ENCODE measurements at regions not wholly inside any gene's neighbourhood (a gene's known extent, or its start where the extent isn't known, plus 50 kb on each side); places are given as distances from the start of the nearest gene placed in this dataset.

GRCh38 chr1:167145965-167146364, 52.1 kb downstream of the STYXL2 start:
- Histone ChIP-seq H3K9ac (ENCODE audit: low read length) (no peak overlapping the region), H3K79me2 (ENCODE audit: low read length) (no peaks in the 10 kb centered on the region), H3K4me3 (ENCODE audit: low read length) (no peak overlapping the region), H3K4me2 (ENCODE audit: low read depth, low read length, poor library complexity, severe bottlenecking) (no peak overlapping the region), H4K20me1 (ENCODE audit: insufficient read depth, low read depth, low read length) (no peaks in the 10 kb centered on the region), H3K4me1 (ENCODE audit: low read length) (no peaks in the 10 kb centered on the region), H3K36me3 (ENCODE audit: insufficient read depth, low read length) (no peaks in the 10 kb centered on the region; the same call in 1 of the 2 replicates), H3K27me3 (ENCODE audit: low read length) (0 out of 2 replicates have a peak, but pooled peaks cover 6% of the 10 kb centered on the region), H3K27ac (ENCODE audit: low read length) (no peak overlapping the region), H2AFZ (ENCODE audit: low read length) (no peak overlapping the region), H3K9me2 (replicated peaks; ENCODE audit: insufficient read depth, low read length) (no peaks in the 10 kb centered on the region), H3K9me3 (ENCODE audit: low read length) (peaks cover 16% of the 10 kb centered on the region; the same call in 1 of the 2 replicates)
- no peak for DNase-seq

- no peak overlapping the region for H3K9ac ChIP-seq (ENCODE audit: low read length)
- no peak overlapping the region for H3K4me3 ChIP-seq (ENCODE audit: low read length)
- no peak for DNase-seq
- no peaks in the 10 kb centered on the region for H3K9me2 ChIP-seq (replicated peaks; ENCODE audit: insufficient read depth, low read length)
- no peaks in the 10 kb centered on the region for H3K4me1 ChIP-seq (ENCODE audit: low read length)
- 0 out of 2 replicates have a peak, but pooled peaks cover 3% of the 10 kb centered on the region for H3K27me3 ChIP-seq (ENCODE audit: low read length)
- H4K20me1 ChIP-seq (ENCODE audit: insufficient read depth, low read depth, low read length): no peaks in the 10 kb centered on the region
- no peak overlapping the region for H3K27ac ChIP-seq (ENCODE audit: low read length)
- no peaks in the 10 kb centered on the region; the same call in 1 of the 2 replicates for H3K36me3 ChIP-seq (ENCODE audit: insufficient read depth, low read length)
- H3K9me3 ChIP-seq (ENCODE audit: low read length): peaks cover 16% of the 10 kb centered on the region; the same call in 1 of the 2 replicates
- H3K79me2 ChIP-seq (ENCODE audit: low read length): no peaks in the 10 kb centered on the region
- H3K4me2 ChIP-seq (ENCODE audit: low read depth, low read length, poor library complexity, severe bottlenecking): no peak overlapping the region
- no peak overlapping the region for H2AFZ ChIP-seq (ENCODE audit: low read length)
Observed at GRCh38 chr1:167146903-167147539, 53.1 kb downstream of the STYXL2 start.

GRCh38 chr1:167148421-167148820, 54.5 kb downstream of the STYXL2 start:
- no peaks in the 10 kb centered on the region for H3K9me2 ChIP-seq (replicated peaks; ENCODE audit: insufficient read depth, low read length)
- no peaks in the 10 kb centered on the region for H3K79me2 ChIP-seq (ENCODE audit: low read length)
- H2AFZ ChIP-seq (ENCODE audit: low read length): no peak overlapping the region
- DNase-seq: no peak
- peaks cover 16% of the 10 kb centered on the region; the same call in 1 of the 2 replicates for H3K9me3 ChIP-seq (ENCODE audit: low read length)
- H3K27ac ChIP-seq (ENCODE audit: low read length): no peak overlapping the region
- H3K4me1 ChIP-seq (ENCODE audit: low read length): no peaks in the 10 kb centered on the region
- no peaks in the 10 kb centered on the region; the same call in 1 of the 2 replicates for H3K36me3 ChIP-seq (ENCODE audit: insufficient read depth, low read length)
- no peaks in the 10 kb centered on the region for H4K20me1 ChIP-seq (ENCODE audit: insufficient read depth, low read depth, low read length)
- no peak overlapping the region for H3K4me3 ChIP-seq (ENCODE audit: low read length)
- H3K4me2 ChIP-seq (ENCODE audit: low read depth, low read length, poor library complexity, severe bottlenecking): no peak overlapping the region
- H3K27me3 ChIP-seq (ENCODE audit: low read length): 0 out of 2 replicates have a peak, but pooled peaks cover 3% of the 10 kb centered on the region
- H3K9ac ChIP-seq (ENCODE audit: low read length): no peak overlapping the region

GRCh38 chr1:167149793-167150491, 56.1 kb downstream of the STYXL2 start:
- Histone ChIP-seq H3K4me3 (ENCODE audit: low read length) (no peak overlapping the region), H3K27me3 (ENCODE audit: low read length) (0 out of 2 replicates have a peak, but pooled peaks cover 2% of the 10 kb centered on the region), H3K4me2 (ENCODE audit: low read depth, low read length, poor library complexity, severe bottlenecking) (no peak overlapping the region), H4K20me1 (ENCODE audit: insufficient read depth, low read depth, low read length) (no peaks in the 10 kb centered on the region), H3K27ac (ENCODE audit: low read length) (no peak overlapping the region), H3K4me1 (ENCODE audit: low read length) (no peaks in the 10 kb centered on the region), H3K79me2 (ENCODE audit: low read length) (no peaks in the 10 kb centered on the region), H3K36me3 (ENCODE audit: insufficient read depth, low read length) (no peaks in the 10 kb centered on the region; the same call in 1 of the 2 replicates), H2AFZ (ENCODE audit: low read length) (no peak overlapping the region), H3K9me3 (ENCODE audit: low read length) (peaks cover 16% of the 10 kb centered on the region; the same call in 1 of the 2 replicates), H3K9ac (ENCODE audit: low read length) (no peak overlapping the region), H3K9me2 (replicated peaks; ENCODE audit: insufficient read depth, low read length) (no peaks in the 10 kb centered on the region)
- no peak for DNase-seq

GRCh38 chr1:167150492-167150833, 56.6 kb downstream of the STYXL2 start:
- no peaks in the 10 kb centered on the region for H4K20me1 ChIP-seq (ENCODE audit: insufficient read depth, low read depth, low read length)
- no peak overlapping the region for H3K4me2 ChIP-seq (ENCODE audit: low read depth, low read length, poor library complexity, severe bottlenecking)
- H3K9me2 ChIP-seq (replicated peaks; ENCODE audit: insufficient read depth, low read length): no peaks in the 10 kb centered on the region
- no peak overlapping the region for H2AFZ ChIP-seq (ENCODE audit: low read length)
- no peak overlapping the region for H3K4me3 ChIP-seq (ENCODE audit: low read length)
- peaks cover 16% of the 10 kb centered on the region; the same call in 1 of the 2 replicates for H3K9me3 ChIP-seq (ENCODE audit: low read length)
- no peak overlapping the region for H3K9ac ChIP-seq (ENCODE audit: low read length)
- no peak for DNase-seq
- no peaks in the 10 kb centered on the region for H3K79me2 ChIP-seq (ENCODE audit: low read length)
- no peak overlapping the region for H3K27ac ChIP-seq (ENCODE audit: low read length)
- H3K4me1 ChIP-seq (ENCODE audit: low read length): no peaks in the 10 kb centered on the region
- H3K27me3 ChIP-seq (ENCODE audit: low read length): no peaks in the 10 kb centered on the region
- H3K36me3 ChIP-seq (ENCODE audit: insufficient read depth, low read length): no peaks in the 10 kb centered on the region; the same call in 1 of the 2 replicates

GRCh38 chr1:167152192-167152876, 58.5 kb downstream of the STYXL2 start:
- peak overlapping the region; percentile 84 for H2AFZ ChIP-seq (ENCODE audit: low read length)
- no peak overlapping the region for H3K4me2 ChIP-seq (ENCODE audit: low read depth, low read length, poor library complexity, severe bottlenecking)
- H4K20me1 ChIP-seq (ENCODE audit: insufficient read depth, low read depth, low read length): no peaks in the 10 kb centered on the region
- H3K36me3 ChIP-seq (ENCODE audit: insufficient read depth, low read length): no peaks in the 10 kb centered on the region; the same call in 1 of the 2 replicates
- no peaks in the 10 kb centered on the region for H3K9me2 ChIP-seq (replicated peaks; ENCODE audit: insufficient read depth, low read length)
- H3K4me1 ChIP-seq (ENCODE audit: low read length): no peaks in the 10 kb centered on the region
- no peaks in the 10 kb centered on the region for H3K79me2 ChIP-seq (ENCODE audit: low read length)
- H3K27ac ChIP-seq (ENCODE audit: low read length): no peak overlapping the region
- H3K9me3 ChIP-seq (ENCODE audit: low read length): peaks cover 9% of the 10 kb centered on the region; the same call in 1 of the 2 replicates
- H3K9ac ChIP-seq (ENCODE audit: low read length): no peak overlapping the region
- no peak for DNase-seq
- no peak overlapping the region for H3K4me3 ChIP-seq (ENCODE audit: low read length)
- no peaks in the 10 kb centered on the region for H3K27me3 ChIP-seq (ENCODE audit: low read length)

GRCh38 chr1:167156466-167156865, 62.6 kb downstream of the STYXL2 start:
- Histone ChIP-seq H3K27ac (ENCODE audit: low read length) (no peak overlapping the region), H3K9ac (ENCODE audit: low read length) (no peak overlapping the region), H2AFZ (ENCODE audit: low read length) (no peak overlapping the region), H3K27me3 (ENCODE audit: low read length) (no peaks in the 10 kb centered on the region), H4K20me1 (ENCODE audit: insufficient read depth, low read depth, low read length) (no peaks in the 10 kb centered on the region), H3K9me3 (ENCODE audit: low read length) (no peaks in the 10 kb centered on the region), H3K79me2 (ENCODE audit: low read length) (no peaks in the 10 kb centered on the region), H3K9me2 (replicated peaks; ENCODE audit: insufficient read depth, low read length) (no peaks in the 10 kb centered on the region), H3K4me2 (ENCODE audit: low read depth, low read length, poor library complexity, severe bottlenecking) (no peak overlapping the region), H3K36me3 (ENCODE audit: insufficient read depth, low read length) (no peaks in the 10 kb centered on the region), H3K4me1 (ENCODE audit: low read length) (no peaks in the 10 kb centered on the region), H3K4me3 (ENCODE audit: low read length) (no peak overlapping the region)
- no peak for DNase-seq

GRCh38 chr1:167157114-167157513, 63.2 kb downstream of the STYXL2 start:
- H3K27ac ChIP-seq (ENCODE audit: low read length): no peak overlapping the region
- no peak overlapping the region for H2AFZ ChIP-seq (ENCODE audit: low read length)
- peak; percentile 10 for DNase-seq
- no peaks in the 10 kb centered on the region for H3K27me3 ChIP-seq (ENCODE audit: low read length)
- H3K4me2 ChIP-seq (ENCODE audit: low read depth, low read length, poor library complexity, severe bottlenecking): no peak overlapping the region
- H3K9ac ChIP-seq (ENCODE audit: low read length): no peak overlapping the region
- H3K36me3 ChIP-seq (ENCODE audit: insufficient read depth, low read length): no peaks in the 10 kb centered on the region
- no peaks in the 10 kb centered on the region for H3K9me3 ChIP-seq (ENCODE audit: low read length)
- no peaks in the 10 kb centered on the region for H3K9me2 ChIP-seq (replicated peaks; ENCODE audit: insufficient read depth, low read length)
- H3K4me1 ChIP-seq (ENCODE audit: low read length): no peaks in the 10 kb centered on the region
- no peaks in the 10 kb centered on the region for H3K79me2 ChIP-seq (ENCODE audit: low read length)
- H4K20me1 ChIP-seq (ENCODE audit: insufficient read depth, low read depth, low read length): no peaks in the 10 kb centered on the region
- H3K4me3 ChIP-seq (ENCODE audit: low read length): no peak overlapping the region
